Central memory CD8-positive, alpha-beta T cell (primary cell): ENCODE measurements at regions not wholly inside any gene's neighbourhood (a gene's known extent, or its start where the extent isn't known, plus 50 kb on each side); places are given as distances from the start of the nearest gene placed in this dataset.

ENCODE experiments used
- ATAC-seq: fragments of 150-1000 bp; cut with Tn5 transposase; replicated peaks from 2 replicates; pipeline ENCODE4 v1.10.0; 2022; ENCODE audit warnings: mild to moderate bottlenecking, moderate FRiP score, moderate number of reproducible peaks; ENCODE audit not compliant: poor library complexity, severe bottlenecking; ENCODE audit errors: extremely low read depth
- DNase-seq, 2 donors: peaks; one replicate each; pipeline ENCODE4 v3.0.0; 2021; ENCODE audit warnings: low spot score in 2 of 2
- H3K27ac Mint-ChIP-seq: one replicate; pipeline ENCODE4 v1.8.0; 2022; ENCODE audit warnings: low read depth, mild to moderate bottlenecking, moderate library complexity, mixed read lengths
- H3K27me3 Mint-ChIP-seq: one replicate; pipeline ENCODE4 v1.8.0; 2022; ENCODE audit warnings: mixed read lengths
- H3K36me3 Mint-ChIP-seq: one replicate; pipeline ENCODE4 v1.8.0; 2022; ENCODE audit warnings: mild to moderate bottlenecking, moderate library complexity, mixed read lengths; ENCODE audit not compliant: insufficient read depth
- H3K4me1 Mint-ChIP-seq: one replicate; pipeline ENCODE4 v1.8.0; 2022; ENCODE audit warnings: mixed read lengths
- H3K4me3 Mint-ChIP-seq: one replicate; pipeline ENCODE4 v1.8.0; 2022; ENCODE audit warnings: mild to moderate bottlenecking, moderate library complexity, mixed read lengths
- H3K9me3 Mint-ChIP-seq: one replicate; pipeline ENCODE4 v1.8.0; 2022; ENCODE audit warnings: mixed read lengths

GRCh38 chr4:186936496-186937375 is 213.1 kb upstream of the FAT1 start:
- Mint-ChIP-seq H3K4me1 (no peaks in the 10 kb centered on the region), H3K4me3 (no peak overlapping the region), H3K36me3 (no peaks in the 10 kb centered on the region), H3K27ac (no peak overlapping the region), H3K9me3 (peaks cover 12% of the 10 kb centered on the region), H3K27me3 (no peaks in the 10 kb centered on the region)
- no peak for DNase-seq
- no peak for ATAC-seq

- no peak overlapping the region for H3K4me3 Mint-ChIP-seq
- H3K27ac Mint-ChIP-seq = no peak overlapping the region
- no peaks in the 10 kb centered on the region for H3K36me3 Mint-ChIP-seq
- no peaks in the 10 kb centered on the region for H3K4me1 Mint-ChIP-seq
- ATAC-seq (no peak), DNase-seq (no peak)
- H3K9me3 Mint-ChIP-seq = peaks cover 12% of the 10 kb centered on the region
- no peaks in the 10 kb centered on the region for H3K27me3 Mint-ChIP-seq
Measured at GRCh38 chr4:186939226-186939625, 215.6 kb upstream of the FAT1 start.

DNA sequence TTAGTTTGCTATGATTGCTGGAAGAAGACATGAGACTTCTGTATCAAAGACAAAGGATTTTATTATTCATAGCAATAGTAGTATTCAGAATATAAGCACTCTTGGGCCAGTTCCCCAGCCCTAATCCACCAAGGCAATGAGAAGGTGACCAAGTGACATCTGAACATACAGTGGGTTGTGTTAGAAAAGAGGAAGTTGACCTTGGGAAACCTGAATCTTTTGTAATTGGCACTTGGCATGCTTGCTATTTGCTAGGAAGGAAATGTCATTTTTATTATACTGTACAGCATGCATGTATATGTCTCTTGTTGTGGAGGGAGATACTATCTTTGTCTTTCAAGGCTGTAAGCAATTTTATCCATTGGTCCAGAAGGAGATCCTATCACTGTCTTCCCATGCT is 216.1 kb upstream of the FAT1 start:
- Mint-ChIP-seq H3K27me3 (no peaks in the 10 kb centered on the region), H3K4me1 (no peaks in the 10 kb centered on the region), H3K4me3 (no peak overlapping the region), H3K27ac (no peak overlapping the region), H3K36me3 (no peaks in the 10 kb centered on the region), H3K9me3 (peaks cover 17% of the 10 kb centered on the region)
- DNase-seq (no peak), ATAC-seq (no peak)

DNA sequence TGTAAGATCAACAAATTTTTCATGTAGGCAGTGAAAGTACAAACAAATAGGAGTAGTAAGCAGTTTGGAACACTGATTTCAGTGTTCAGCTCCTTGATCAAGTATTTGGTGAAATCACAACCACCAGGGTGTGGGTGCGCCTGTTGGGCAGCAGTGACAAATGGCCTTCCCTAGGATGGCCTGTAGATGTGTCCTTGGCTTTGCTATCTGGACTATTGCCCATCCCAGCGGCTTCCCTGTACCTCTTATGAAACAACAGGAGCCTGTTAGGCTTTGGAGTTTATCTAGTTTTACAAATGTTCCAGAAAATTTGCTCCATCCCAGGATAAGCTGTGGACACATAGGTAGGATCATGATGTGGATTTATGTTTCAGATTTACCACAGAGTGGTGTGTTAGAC is 216.8 kb upstream of the FAT1 start:
- Mint-ChIP-seq H3K4me3 (no peak overlapping the region), H3K4me1 (no peaks in the 10 kb centered on the region), H3K9me3 (peaks cover 24% of the 10 kb centered on the region), H3K27ac (no peak overlapping the region), H3K27me3 (no peaks in the 10 kb centered on the region), H3K36me3 (no peaks in the 10 kb centered on the region)
- DNase-seq (no peak), ATAC-seq (no peak)

GRCh38 chr4:186942758-186943377 is 219.2 kb upstream of the FAT1 start:
- DNase-seq (no peak), ATAC-seq (no peak)
- H3K27ac Mint-ChIP-seq = no peak overlapping the region
- peaks cover 27% of the 10 kb centered on the region for H3K9me3 Mint-ChIP-seq
- H3K4me3 Mint-ChIP-seq = no peak overlapping the region
- no peaks in the 10 kb centered on the region for H3K36me3 Mint-ChIP-seq
- no peaks in the 10 kb centered on the region for H3K27me3 Mint-ChIP-seq
- H3K4me1 Mint-ChIP-seq = no peaks in the 10 kb centered on the region

DNA sequence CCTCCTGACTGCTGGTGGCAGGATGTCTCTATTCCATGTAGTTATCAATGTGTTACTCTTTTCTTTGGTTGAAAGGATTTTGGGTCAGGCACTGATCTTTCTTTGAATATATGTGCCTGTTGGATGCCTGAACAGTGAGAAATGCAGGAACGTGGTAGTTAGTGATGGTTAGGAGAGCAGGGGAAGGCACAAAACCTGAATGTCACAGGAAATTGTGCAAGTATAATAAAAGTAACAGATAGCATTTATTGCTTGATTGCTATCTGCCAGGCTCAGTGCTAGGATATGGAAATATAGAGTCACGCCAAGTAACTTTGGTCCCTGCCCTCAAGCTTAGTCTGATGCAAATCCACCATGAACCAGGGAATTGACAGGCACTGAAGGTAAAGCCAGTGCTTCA is 219.8 kb upstream of the FAT1 start:
- H3K27me3 Mint-ChIP-seq = no peaks in the 10 kb centered on the region
- no peak overlapping the region for H3K27ac Mint-ChIP-seq
- H3K36me3 Mint-ChIP-seq = no peaks in the 10 kb centered on the region
- DNase-seq (no peak), ATAC-seq (no peak)
- no peaks in the 10 kb centered on the region for H3K4me1 Mint-ChIP-seq
- peaks cover 25% of the 10 kb centered on the region for H3K9me3 Mint-ChIP-seq
- no peak overlapping the region for H3K4me3 Mint-ChIP-seq

DNA sequence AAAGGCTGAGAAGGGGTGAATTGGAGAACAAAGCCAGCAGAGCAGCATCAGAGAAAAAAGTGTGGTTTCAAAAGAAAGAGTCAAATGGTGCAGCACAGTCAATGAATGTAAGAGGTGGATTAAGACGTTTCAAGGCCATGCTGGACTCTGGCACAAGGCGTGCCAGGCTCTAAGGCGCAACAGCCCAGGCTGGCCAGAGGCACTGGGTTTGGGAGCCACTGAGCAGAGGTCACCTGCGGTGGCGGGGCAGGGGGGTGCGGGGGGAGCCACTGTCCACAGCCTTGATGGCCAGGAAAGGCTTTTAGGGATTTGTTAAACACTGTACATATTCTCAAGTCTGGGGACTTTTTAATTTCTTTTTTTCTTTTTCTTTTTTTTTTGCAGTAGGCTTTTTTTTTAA is 222.5 kb upstream of the FAT1 start:
- Mint-ChIP-seq H3K27ac (no peak overlapping the region), H3K4me3 (no peak overlapping the region), H3K27me3 (no peaks in the 10 kb centered on the region), H3K4me1 (no peaks in the 10 kb centered on the region), H3K9me3 (peaks cover 19% of the 10 kb centered on the region), H3K36me3 (no peaks in the 10 kb centered on the region)
- ATAC-seq = no peak
- no peak for DNase-seq

DNA sequence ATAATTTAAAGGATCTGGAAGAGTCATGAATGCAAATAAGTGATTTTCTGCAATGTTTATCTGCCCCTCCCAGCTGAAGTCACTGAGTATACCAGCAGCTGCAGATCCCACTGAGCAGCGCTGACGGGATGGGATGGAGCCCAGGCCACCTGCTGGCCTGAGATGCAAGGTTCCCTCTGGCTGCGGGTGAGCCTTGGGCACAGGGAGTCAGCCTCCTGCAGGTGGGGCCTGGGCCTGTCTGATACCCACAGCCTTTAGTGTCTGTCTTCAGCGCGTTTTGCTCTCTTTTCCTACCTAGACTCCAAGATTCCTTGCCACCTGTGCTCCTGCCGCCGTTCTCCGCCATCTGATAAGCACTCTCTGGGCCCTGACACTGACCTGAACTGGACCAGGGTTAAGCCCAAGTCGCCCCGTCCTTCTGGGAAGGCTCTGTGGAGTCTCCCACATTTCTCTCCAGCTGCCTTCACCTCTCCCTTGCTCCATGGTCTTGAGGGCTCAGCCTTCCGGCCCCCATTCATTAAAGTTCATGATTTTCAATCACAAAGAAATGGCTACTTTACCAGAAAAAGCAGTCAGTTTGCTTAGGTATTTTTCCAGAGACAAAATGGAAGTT is 223.1 kb upstream of the FAT1 start:
- ATAC-seq (no peak), DNase-seq (no peak)
- H3K9me3 Mint-ChIP-seq = peaks cover 19% of the 10 kb centered on the region
- H3K4me1 Mint-ChIP-seq = no peaks in the 10 kb centered on the region
- no peak overlapping the region for H3K4me3 Mint-ChIP-seq
- no peaks in the 10 kb centered on the region for H3K36me3 Mint-ChIP-seq
- H3K27ac Mint-ChIP-seq = no peak overlapping the region
- H3K27me3 Mint-ChIP-seq = no peaks in the 10 kb centered on the region

DNA sequence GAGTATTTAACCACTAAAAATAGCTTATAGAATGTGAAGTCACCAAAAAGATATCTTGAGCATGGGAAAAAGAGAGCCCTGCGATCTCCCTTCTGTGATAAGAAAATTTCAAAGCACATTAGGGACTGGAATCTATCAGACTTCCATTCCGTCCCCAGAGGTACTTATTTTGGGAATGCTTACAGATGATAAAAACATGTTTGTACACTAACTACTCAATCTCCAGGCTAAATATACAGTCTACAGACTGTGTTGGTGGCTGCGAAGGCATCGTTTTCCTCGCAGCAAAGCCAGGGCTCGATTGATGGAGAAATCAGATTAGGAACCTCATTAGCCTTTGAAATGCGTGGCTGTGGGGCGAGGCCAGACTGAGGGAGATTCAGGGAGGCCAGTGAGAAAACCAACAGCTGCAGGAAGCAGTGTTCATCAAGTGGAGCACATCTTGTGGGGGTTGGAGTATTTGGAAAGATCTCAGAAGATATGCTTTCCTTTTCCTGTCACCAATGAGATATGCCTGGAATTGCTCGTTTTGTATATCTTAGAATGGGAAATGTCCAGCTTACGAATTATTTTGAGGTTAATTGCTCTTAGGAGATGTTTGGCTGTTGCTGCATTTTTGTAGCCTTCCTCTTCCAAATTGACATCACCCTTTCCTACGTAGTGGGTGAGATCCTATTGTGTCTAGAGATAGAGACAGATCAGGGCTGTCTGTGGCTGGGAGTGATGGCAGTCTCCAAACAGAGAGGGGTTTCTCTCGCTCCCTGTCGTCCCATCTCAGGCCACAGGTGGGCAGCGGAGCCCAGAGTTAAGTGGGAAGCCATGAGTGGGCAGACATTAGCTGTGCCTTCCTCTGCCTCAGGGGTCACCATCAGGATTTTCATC is 224.9 kb upstream of the FAT1 start:
- DNase-seq = no peak
- H3K27me3 Mint-ChIP-seq = no peaks in the 10 kb centered on the region

GRCh38 chr4:186949847-186950246 is 226.2 kb upstream of the FAT1 start:
- Mint-ChIP-seq H3K9me3 (peaks cover 19% of the 10 kb centered on the region), H3K4me1 (no peaks in the 10 kb centered on the region), H3K36me3 (no peaks in the 10 kb centered on the region), H3K27ac (no peak overlapping the region), H3K4me3 (no peak overlapping the region), H3K27me3 (no peaks in the 10 kb centered on the region)
- DNase-seq (no peak), ATAC-seq (no peak)

More for the DNA sequence above, 224.9 kb upstream of the FAT1 start:
- Mint-ChIP-seq H3K27ac (no peak overlapping the region), H3K4me1 (no peaks in the 10 kb centered on the region), H3K4me3 (no peak overlapping the region), H3K36me3 (no peaks in the 10 kb centered on the region), H3K9me3 (peaks cover 19% of the 10 kb centered on the region)
- no peak for ATAC-seq

GRCh38 chr4:186952709-186953108 is 229.1 kb upstream of the FAT1 start:
- H3K9me3 Mint-ChIP-seq = peaks cover 14% of the 10 kb centered on the region
- no peak overlapping the region for H3K4me3 Mint-ChIP-seq
- no peak overlapping the region for H3K27ac Mint-ChIP-seq
- no peaks in the 10 kb centered on the region for H3K27me3 Mint-ChIP-seq
- H3K4me1 Mint-ChIP-seq = no peaks in the 10 kb centered on the region
- ATAC-seq (no peak), DNase-seq (no peak)
- H3K36me3 Mint-ChIP-seq = no peaks in the 10 kb centered on the region

- Mint-ChIP-seq H3K27ac (no peak overlapping the region), H3K9me3 (peaks cover 14% of the 10 kb centered on the region)
- DNase-seq = no peak
Measured at GRCh38 chr4:186953599-186954260, 230.1 kb upstream of the FAT1 start.

More at GRCh38 chr4:186953599-186954260, 230.1 kb upstream of the FAT1 start:
- H3K27me3 Mint-ChIP-seq = no peaks in the 10 kb centered on the region
- no peaks in the 10 kb centered on the region for H3K4me1 Mint-ChIP-seq
- no peak for ATAC-seq
- H3K36me3 Mint-ChIP-seq = no peaks in the 10 kb centered on the region
- H3K4me3 Mint-ChIP-seq = no peak overlapping the region
